HepG2 (cell line): ENCODE measurements at regions not wholly inside any gene's neighbourhood (a gene's known extent, or its start where the extent isn't known, plus 50 kb on each side); places are given as distances from the start of the nearest gene placed in this dataset.

Source experiments
- ATAC-seq: fragments of 200-7000 bp; cut with Tn5 transposase; 3 replicates; pipeline ENCODE4 v1.9.1; 2020; ENCODE audit warnings: mild to moderate bottlenecking, moderate library complexity
- BruUV-seq: library from RNA; stranded (reverse); fragments of 400-500 nt; replicated peaks from 2 replicates; lab custom pipeline; 2021; lab: Mats Ljungman, UMichigan
- CTCF ChIA-PET: fragments of 300-600 bp; formaldehyde crosslinking; extraction: SDS; loops from one replicate; lab custom pipeline; 2021; ENCODE audit warnings: low total read pairs, inconsistent platforms, low intra/inter-chr PET ratio; lab: Yijun Ruan, JAX
- POLR2A ChIA-PET: fragments of 350-600 bp; sonication (Branson Sonifier 250); formaldehyde crosslinking; loops from one replicate; lab custom pipeline; 2020; ENCODE audit warnings: antibody characterized with exemption, inconsistent platforms; lab: Yijun Ruan, JAX
- DNase-seq: peaks from one replicate; pipeline ENCODE4 v3.0.0-alpha.2; 2015; ENCODE audit warnings: low spot score
- FAIRE-seq: peaks from 3 replicates; lab custom pipeline; 2011; peaks lifted over from hg19 to GRCh38; lab: Jason Lieb, UNC
- H2AFZ ChIP-seq: one replicate; pipeline ENCODE4 v1.6.1; 2011; ENCODE audit warnings: low read length, inconsistent platforms
- H3K27ac ChIP-seq: fragments of 300-600 bp; 3 replicates; pipeline ENCODE4 v1.8.0; 2011; ENCODE audit warnings: mixed run types, mild to moderate bottlenecking, mixed read lengths, low read length, inconsistent platforms; ENCODE audit not compliant: insufficient read depth; ENCODE audit errors: extremely low read length
- H3K27me3 ChIP-seq, 2 experiments: fragments of 200-600 bp in 1 of 2; 2 replicates in 1 of 2; 3 replicates in 1 of 2; pipeline versions ENCODE4 v1.6.0 to v1.8.0; 2011; ENCODE audit warnings: low read length in 2 of 2, mild to moderate bottlenecking in 2 of 2, moderate library complexity in 2 of 2, inconsistent platforms in 1 of 2; ENCODE audit not compliant: insufficient read depth in 2 of 2, control insufficient read depth in 1 of 2
- H3K36me3 ChIP-seq, 2 experiments: fragments of 200-600 bp in 1 of 2; replicated peaks in 1 of 2; 2 replicates in 1 of 2; 3 replicates in 1 of 2; pipeline versions ENCODE4 v1.5.1 to v1.8.0; 2011; ENCODE audit warnings: low read length in 2 of 2, inconsistent platforms in 1 of 2; ENCODE audit not compliant: insufficient read depth in 2 of 2, control insufficient read depth in 1 of 2
- H3K4me1 ChIP-seq: 2 replicates; pipeline ENCODE4 v1.5.1; 2012; ENCODE audit warnings: low read length, inconsistent platforms; ENCODE audit not compliant: insufficient read depth
- H3K4me2 ChIP-seq: 2 replicates; pipeline ENCODE4 v1.6.0; 2011; ENCODE audit warnings: low read depth, low read length, inconsistent platforms
- H3K4me3 ChIP-seq, 3 experiments: fragments of 200-600 bp in 1 of 3; sonication (generic), shearing (Covaris generic) in 1 of 3; replicated peaks in 1 of 3; 2 replicates each; pipeline ENCODE4 v1.5.1; 2011 to 2016; ENCODE audit warnings: low read length in 3 of 3, inconsistent platforms in 2 of 3, low read depth in 2 of 3, mild to moderate bottlenecking in 2 of 3, control low read depth in 1 of 3, mixed read lengths in 1 of 3; ENCODE audit not compliant: insufficient read depth in 1 of 3
- H3K79me2 ChIP-seq: one replicate; pipeline ENCODE4 v1.6.1; 2011; ENCODE audit warnings: low read length, inconsistent platforms; ENCODE audit not compliant: insufficient read depth
- H3K9ac ChIP-seq: 2 replicates; pipeline ENCODE4 v1.6.0; 2011; ENCODE audit warnings: mild to moderate bottlenecking, low read depth, low read length, inconsistent platforms; ENCODE audit not compliant: insufficient read depth
- H3K9me3 ChIP-seq: 2 replicates; pipeline ENCODE4 v1.5.1; 2012; ENCODE audit warnings: mild to moderate bottlenecking, low read length
- H4K20me1 ChIP-seq: 2 replicates; pipeline ENCODE4 v1.6.0; 2011; ENCODE audit warnings: inconsistent platforms, mild to moderate bottlenecking, low read length, moderate library complexity; ENCODE audit not compliant: insufficient read depth
- BCL6 ChIP-seq: IDR thresholded peaks from 2 replicates; pipeline ENCODE4 v1.6.1; 2016; ENCODE audit warnings: missing genetic modification reagents, missing compliant biosample characterization
- HHEX ChIP-seq: IDR thresholded peaks from 2 replicates; pipeline ENCODE4 v1.6.1; 2016; ENCODE audit warnings: control low read depth
- IRF9 ChIP-seq: sonication (generic); formaldehyde crosslinking; IDR thresholded peaks from 2 replicates; pipeline ENCODE4 v1.8.0; 2022; ENCODE audit warnings: missing genetic modification reagents, mild to moderate bottlenecking, borderline replicate concordance
- KLF16 ChIP-seq, 2 experiments: sonication (generic) in 1 of 2; formaldehyde crosslinking in 1 of 2; IDR thresholded peaks; 2 replicates each; pipeline versions ENCODE4 v1.6.1 to v1.8.0; 2016 to 2023; ENCODE audit warnings: missing genetic modification reagents in 2 of 2, missing compliant biosample characterization in 1 of 2
- MEF2D ChIP-seq: sonication (generic); formaldehyde crosslinking; IDR thresholded peaks from 2 replicates; pipeline ENCODE4 v1.5.1; 2020; ENCODE audit warnings: mild to moderate bottlenecking, missing genetic modification reagents
- NCOA5 ChIP-seq: sonication (generic); formaldehyde crosslinking; IDR thresholded peaks from 2 replicates; pipeline ENCODE4 v1.4.0; 2020; ENCODE audit warnings: missing genetic modification reagents
- RFX5 ChIP-seq: IDR thresholded peaks from 2 replicates; pipeline ENCODE4 v1.6.1; 2011; ENCODE audit warnings: low read depth, low read length, improper control_type of control experiment
- SALL2 ChIP-seq: sonication (generic); formaldehyde crosslinking; IDR thresholded peaks from 2 replicates; pipeline ENCODE4 v1.8.1; 2023; ENCODE audit warnings: mild to moderate bottlenecking, missing genetic modification reagents, inconsistent platforms
- STAT6 ChIP-seq: sonication (generic); formaldehyde crosslinking; IDR thresholded peaks from 2 replicates; pipeline ENCODE4 v1.4.0; 2020; ENCODE audit warnings: missing genetic modification reagents, mild to moderate bottlenecking, borderline replicate concordance
- ZNF326 ChIP-seq: sonication (generic); formaldehyde crosslinking; IDR thresholded peaks from 2 replicates; pipeline ENCODE4 v1.4.0; 2020; ENCODE audit warnings: missing genetic modification reagents, borderline replicate concordance
- ZNF331 ChIP-seq: sonication (generic); formaldehyde crosslinking; IDR thresholded peaks from 2 replicates; pipeline ENCODE4 v1.4.0; 2020; ENCODE audit warnings: missing genetic modification reagents
- WGBS: methylation state at CpG from one replicate; pipeline ENCODE4 v1.1.6; 2017; ENCODE audit warnings: low lambda C conversion rate; 5-methylcytosine and 5-hydroxymethylcytosine counted together
- in situ Hi-C: cut with HindIII; loops from 2 replicates; pipeline ENCODE4 v1.10.0; 2017; ENCODE audit warnings: low pct_unique_long_range_greater_than_20kb; ENCODE audit not compliant: extremely low pct_ligation_motif_present
- intact Hi-C: fragments of 100-400 bp; cut with micrococcal nuclease; formaldehyde crosslinking; loops from one replicate; pipeline ENCODE4 v1.10.0; 2022; ENCODE audit not compliant: unreplicated experiment

GRCh38 chr16:86827521-86827920 is 249.2 kb downstream of the FOXL1 start:
- intact Hi-C loops (no loop called here), in situ Hi-C loops (no loop called here)
- Histone ChIP-seq H3K27ac (no peak overlapping the region), H3K36me3 (no peaks in the 10 kb centered on the region), H3K4me2 (no peak overlapping the region), H3K4me3 (no peak overlapping the region), H2AFZ (no peak overlapping the region), H3K9me3 (no peaks in the 10 kb centered on the region)
- CTCF ChIA-PET, result no interaction called here
- POLR2A ChIA-PET, result no interaction called here
- no TSS peak for BruUV-seq
- WGBS, result 18% methylated on average over 12 of the region's 12 CpGs
- TF ChIP-seq RFX5, result no peak
- TF ChIP-seq NCOA5 (CRISPR knock-in tag), result no peak
- no peak for TF ChIP-seq IRF9 (CRISPR knock-in tag)
- no peak for TF ChIP-seq ZNF326 (CRISPR knock-in tag)
- no peak for TF ChIP-seq STAT6 (CRISPR knock-in tag)
- TF ChIP-seq SALL2 (CRISPR knock-in tag), result no peak
- no peak for TF ChIP-seq ZNF331
- no peak for TF ChIP-seq KLF16 (CRISPR knock-in tag; IDR thresholded peaks at IDR 0.05)
- TF ChIP-seq BCL6 (CRISPR knock-in tag), result no peak
- no peak for TF ChIP-seq HHEX (CRISPR knock-in tag)
- no peak for TF ChIP-seq MEF2D (CRISPR knock-in tag)
- TF ChIP-seq, all 625 proteins: peak for 0
- Histone ChIP-seq H3K79me2 (no peaks in the 10 kb centered on the region), H3K27me3 (peaks cover 2 to 49% of the 10 kb centered on the region in 2 experiments), H3K4me1 (no peaks in the 10 kb centered on the region), H3K9ac (no peak overlapping the region), H4K20me1 (no peaks in the 10 kb centered on the region; the same call in 1 of the 2 replicates)
- DNase-seq, result no peak
- FAIRE-seq, result no peak
- no peak for ATAC-seq
